ENCODE measurements at regions not wholly inside any gene's neighbourhood (a gene's known extent, or its start where the extent isn't known, plus 50 kb on each side); places are given as distances from the start of the nearest gene placed in this dataset.

GRCh38 chr16:5820472-5820871 lies 722.9 kb upstream of the EEF2KMT start:
- in situ Hi-C loops (cut with MboI; ENCODE audit: low sequenced_read_pairs) (no loop called here), intact Hi-C loops (cut with micrococcal nuclease) (no loop called here), dilution Hi-C loops (cut with HindIII; ENCODE audit: low sequenced_read_pairs, unreplicated experiment) (no loop called here)
- Histone ChIP-seq H2BK15ac (ENCODE audit: low read depth, low read length) (no peak overlapping the region), H3K23ac (ENCODE audit: low read depth, low read length) (no peak overlapping the region), H2BK20ac (ENCODE audit: low read depth, low read length) (no peak overlapping the region), H2BK120ac (ENCODE audit: low read depth, low read length) (no peak overlapping the region), H3K14ac (replicated peaks; ENCODE audit: low read depth, low read length) (no peak overlapping the region), H3K9me1 (ENCODE audit: insufficient read depth, low read length) (no peaks in the 10 kb centered on the region), H3K4ac (ENCODE audit: low read depth, low read length) (no peak overlapping the region), H2AK9ac (replicated peaks; ENCODE audit: low read depth, low read length, poor library complexity) (no peak overlapping the region), H2AFZ (replicated peaks; ENCODE audit: low read length, poor library complexity) (no peak overlapping the region), H3K4me3 (ENCODE audit: insufficient read depth, low read depth, low read length) (no peak overlapping the region), H3K4me2 (ENCODE audit: low read depth, low read length) (no peak overlapping the region), H3K18ac (ENCODE audit: low read depth, low read length) (no peak overlapping the region), H4K91ac (ENCODE audit: insufficient read depth, low read depth, low read length) (no peak overlapping the region), H4K20me1 (ENCODE audit: insufficient read depth, low read length) (no peaks in the 10 kb centered on the region), H3K9ac (ENCODE audit: low read depth, low read length) (no peak overlapping the region), H3K79me1 (ENCODE audit: low read depth in 1 of 2, low read length in 2 of 2) (no peaks in the 10 kb centered on the region), H3K36me3 (ENCODE audit: control insufficient read depth, insufficient read depth, low read length) (no peaks in the 10 kb centered on the region), H4K8ac (ENCODE audit: low read depth in 2 of 2, low read length in 2 of 2) (no peak overlapping the region), H3K4me1 (ENCODE audit: control insufficient read depth, insufficient read depth, low read length) (no peaks in the 10 kb centered on the region), H4K5ac (ENCODE audit: low read depth, low read length) (no peak overlapping the region), H2AK5ac (ENCODE audit: low read depth, low read length) (no peak overlapping the region), H3K27me3 (ENCODE audit: control insufficient read depth, insufficient read depth, low read length) (no peaks in the 10 kb centered on the region), H3K9me3 (ENCODE audit: control insufficient read depth, insufficient read depth, low read length) (peaks cover 26% of the 10 kb centered on the region), H3K27ac (ENCODE audit: insufficient read depth, low read length) (no peak overlapping the region), H2BK5ac (ENCODE audit: low read depth, low read length, poor library complexity, severe bottlenecking) (no peak overlapping the region), H3K56ac (ENCODE audit: extremely low read depth, insufficient read depth, low read length) (no peak overlapping the region)
- CTCF ChIA-PET: no interaction called here
- ATAC-seq (ENCODE audit: low read depth): no peak
- 83% methylated on average over 5 of the region's 13 CpGs; no CpG with 5 or more reads in 1 of the 2 experiments for WGBS, 2 experiments (ENCODE audit: extremely low coverage in 2 of 2, insufficient read length in 1 of 2)
- POLR2A ChIA-PET (ENCODE audit: unreplicated experiment): no interaction called here
- BruUV-seq (replicated peaks): no TSS peak
- DNase-seq: no peak
- TF ChIP-seq CTCF (conservative IDR thresholded peaks at IDR 0.05; ENCODE audit: low read depth, low read length) (no peak), MAZ (IDR thresholded peaks at IDR 0.05; ENCODE audit: borderline replicate concordance, low read depth, low read length) (no peak), CEBPB (IDR thresholded peaks at IDR 0.05; ENCODE audit: low read depth, low read length) (no peak), FOS (IDR thresholded peaks at IDR 0.05; ENCODE audit: low read depth, low read length) (no peak), RAD21 (IDR thresholded peaks at IDR 0.05; ENCODE audit: low read length) (no peak), RCOR1 (IDR thresholded peaks at IDR 0.05; ENCODE audit: insufficient replicate concordance, low read length) (no peak)
